ENCODE measurements at regions not wholly inside any gene's neighbourhood (a gene's known extent, or its start where the extent isn't known, plus 50 kb on each side); places are given as distances from the start of the nearest gene placed in this dataset.

DNA sequence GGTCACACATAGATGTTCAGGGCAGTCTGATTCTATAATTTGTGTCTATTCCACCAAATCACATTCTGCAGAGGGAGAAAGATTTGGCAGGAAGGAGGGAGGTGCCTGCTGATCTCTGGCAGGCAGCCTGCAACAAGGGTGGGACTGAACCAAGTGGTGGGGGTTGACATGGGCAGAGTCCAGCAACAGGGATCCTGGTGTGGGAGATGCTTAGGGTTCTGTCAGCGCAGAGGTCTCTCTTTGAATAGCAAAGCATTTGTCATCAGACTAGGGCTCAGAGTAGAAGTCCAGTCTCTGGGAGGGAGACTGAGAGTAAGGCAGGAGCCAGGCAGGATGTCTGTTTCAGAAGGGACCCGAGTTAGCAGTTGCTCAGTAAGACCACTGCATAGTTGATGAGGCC lies 94.6 kb downstream of the UTP18 start:
- TF ChIP-seq, protein P1, sequence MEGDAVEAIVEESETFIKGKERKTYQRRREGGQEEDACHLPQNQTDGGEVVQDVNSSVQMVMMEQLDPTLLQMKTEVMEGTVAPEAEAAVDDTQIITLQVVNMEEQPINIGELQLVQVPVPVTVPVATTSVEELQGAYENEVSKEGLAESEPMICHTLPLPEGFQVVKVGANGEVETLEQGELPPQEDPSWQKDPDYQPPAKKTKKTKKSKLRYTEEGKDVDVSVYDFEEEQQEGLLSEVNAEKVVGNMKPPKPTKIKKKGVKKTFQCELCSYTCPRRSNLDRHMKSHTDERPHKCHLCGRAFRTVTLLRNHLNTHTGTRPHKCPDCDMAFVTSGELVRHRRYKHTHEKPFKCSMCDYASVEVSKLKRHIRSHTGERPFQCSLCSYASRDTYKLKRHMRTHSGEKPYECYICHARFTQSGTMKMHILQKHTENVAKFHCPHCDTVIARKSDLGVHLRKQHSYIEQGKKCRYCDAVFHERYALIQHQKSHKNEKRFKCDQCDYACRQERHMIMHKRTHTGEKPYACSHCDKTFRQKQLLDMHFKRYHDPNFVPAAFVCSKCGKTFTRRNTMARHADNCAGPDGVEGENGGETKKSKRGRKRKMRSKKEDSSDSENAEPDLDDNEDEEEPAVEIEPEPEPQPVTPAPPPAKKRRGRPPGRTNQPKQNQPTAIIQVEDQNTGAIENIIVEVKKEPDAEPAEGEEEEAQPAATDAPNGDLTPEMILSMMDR (conservative IDR thresholded peaks at IDR 0.05; ENCODE audit: low read depth, low read length) = no peak
- TF ChIP-seq EZH2 (IDR thresholded peaks at IDR 0.05; ENCODE audit: low read length, unreplicated experiment) (no peak), EZH2phosphoT487 (IDR thresholded peaks at IDR 0.05; ENCODE audit: borderline replicate concordance, low read length) (no peak)
